HEK293 (cell line): ENCODE measurements at regions not wholly inside any gene's neighbourhood (a gene's known extent, or its start where the extent isn't known, plus 50 kb on each side); places are given as distances from the start of the nearest gene placed in this dataset.
A peak's percentile ranks its signal among the peaks of the same experiment; 100 is the strongest.

Source experiments
- CTCF ChIA-PET: fragments of 350-600 bp; formaldehyde crosslinking; extraction: SDS; loops from one replicate; lab custom pipeline; 2021; ENCODE audit warnings: antibody characterized with exemption; lab: Yijun Ruan, JAX
- POLR2A ChIA-PET: fragments of 300-600 bp; formaldehyde crosslinking; extraction: SDS; loops from one replicate; lab custom pipeline; 2020; ENCODE audit warnings: antibody characterized with exemption, inconsistent platforms; lab: Yijun Ruan, JAX
- H3K27ac ChIP-seq: fragments of 200-500 bp; sonication (Bioruptor generic); 2 replicates; pipeline ENCODE4 v1.5.1; 2014; ENCODE audit warnings: low read depth, low read length, control low read depth, inconsistent platforms; ENCODE audit errors: extremely low read depth
- H3K36me3 ChIP-seq, 2 experiments: fragments of 200-500 bp in 1 of 2; sonication (Bioruptor generic) in 1 of 2; 1 replicate in 1 of 2; 2 replicates in 1 of 2; pipeline ENCODE4 v1.5.1; 2014 to 2017; ENCODE audit warnings: inconsistent platforms in 2 of 2, low read length in 2 of 2; ENCODE audit not compliant: control insufficient read depth in 2 of 2, insufficient read depth in 1 of 2
- H3K4me1 ChIP-seq: fragments of 200-500 bp; sonication (Bioruptor generic); 2 replicates; pipeline ENCODE4 v1.5.1; 2014; ENCODE audit warnings: mild to moderate bottlenecking, low read length, inconsistent platforms; ENCODE audit not compliant: control insufficient read depth, insufficient read depth
- H3K4me3 ChIP-seq: 2 replicates; pipeline ENCODE4 v1.5.1; 2011; ENCODE audit warnings: low read depth, mild to moderate bottlenecking, control low read depth, low read length, moderate library complexity
- H3K9me3 ChIP-seq: fragments of 200-500 bp; sonication (Bioruptor generic); 2 replicates; pipeline ENCODE4 v1.5.1; 2014; ENCODE audit warnings: low read depth, low read length, inconsistent platforms; ENCODE audit not compliant: control insufficient read depth, insufficient read depth
- KLF1 ChIP-seq: fragments of 450-650 bp; formaldehyde crosslinking; IDR thresholded peaks from 2 replicates; pipeline ENCODE4 v1.5.1; 2016; ENCODE audit warnings: missing biosample characterization, missing genetic modification characterization
- SCRT1 ChIP-seq: fragments of 450-650 bp; formaldehyde crosslinking; IDR thresholded peaks from 2 replicates; pipeline ENCODE4 v1.5.1; 2016; ENCODE audit warnings: missing biosample characterization, missing genetic modification characterization, borderline replicate concordance
- SCRT2 ChIP-seq: fragments of 450-650 bp; formaldehyde crosslinking; IDR thresholded peaks from 2 replicates; pipeline ENCODE4 v1.5.1; 2016; ENCODE audit warnings: missing biosample characterization, missing genetic modification characterization
- ZBTB21 ChIP-seq: fragments of 450-650 bp; formaldehyde crosslinking; IDR thresholded peaks from 2 replicates; pipeline ENCODE4 v1.5.1; 2017; ENCODE audit warnings: missing biosample characterization, missing genetic modification characterization
- ZNF112 ChIP-seq: fragments of 450-650 bp; formaldehyde crosslinking; IDR thresholded peaks from 2 replicates; pipeline ENCODE4 v1.5.0; 2017; ENCODE audit warnings: missing biosample characterization, missing genetic modification characterization
- ZNF157 ChIP-seq: fragments of 450-650 bp; formaldehyde crosslinking; IDR thresholded peaks from 2 replicates; pipeline ENCODE4 v1.5.1; 2016; ENCODE audit warnings: missing biosample characterization, missing genetic modification characterization
- ZNF184 ChIP-seq: fragments of 450-650 bp; IDR thresholded peaks from 2 replicates; pipeline ENCODE4 v1.5.1; 2018; ENCODE audit warnings: missing biosample characterization, mild to moderate bottlenecking, missing genetic modification characterization
- ZNF623 ChIP-seq: fragments of 450-650 bp; formaldehyde crosslinking; IDR thresholded peaks from 2 replicates; pipeline ENCODE4 v1.5.1; 2016; ENCODE audit warnings: missing biosample characterization, missing genetic modification characterization
- ZSCAN30 ChIP-seq: fragments of 450-650 bp; IDR thresholded peaks from 2 replicates; pipeline ENCODE4 v1.5.1; 2018; ENCODE audit warnings: missing biosample characterization, mild to moderate bottlenecking, missing genetic modification characterization, moderate library complexity
- ZXDB ChIP-seq: fragments of 450-650 bp; formaldehyde crosslinking; IDR thresholded peaks from 2 replicates; pipeline ENCODE4 v1.5.1; 2016; ENCODE audit warnings: missing biosample characterization, missing genetic modification characterization
- TF ChIP-seq, protein P1 (sequence below): fragments of 450-650 bp; formaldehyde crosslinking; IDR thresholded peaks from 2 replicates; pipeline ENCODE4 v1.5.1; 2017; ENCODE audit warnings: missing biosample characterization, missing genetic modification characterization
- TF ChIP-seq, protein P2 (sequence below): fragments of 450-650 bp; formaldehyde crosslinking; IDR thresholded peaks from 2 replicates; pipeline ENCODE4 v1.5.1; 2016; ENCODE audit warnings: missing biosample characterization, missing genetic modification characterization, borderline replicate concordance
- TF ChIP-seq, protein P3 (sequence below): IDR thresholded peaks from 2 replicates; pipeline ENCODE4 v1.6.1; 2011; ENCODE audit warnings: mild to moderate bottlenecking, low read depth, low read length, borderline replicate concordance
- TF ChIP-seq, protein P4 (sequence below): fragments of 450-650 bp; formaldehyde crosslinking; IDR thresholded peaks from 2 replicates; pipeline ENCODE4 v1.5.1; 2016; ENCODE audit warnings: missing biosample characterization, missing genetic modification characterization, low read depth

DNA sequence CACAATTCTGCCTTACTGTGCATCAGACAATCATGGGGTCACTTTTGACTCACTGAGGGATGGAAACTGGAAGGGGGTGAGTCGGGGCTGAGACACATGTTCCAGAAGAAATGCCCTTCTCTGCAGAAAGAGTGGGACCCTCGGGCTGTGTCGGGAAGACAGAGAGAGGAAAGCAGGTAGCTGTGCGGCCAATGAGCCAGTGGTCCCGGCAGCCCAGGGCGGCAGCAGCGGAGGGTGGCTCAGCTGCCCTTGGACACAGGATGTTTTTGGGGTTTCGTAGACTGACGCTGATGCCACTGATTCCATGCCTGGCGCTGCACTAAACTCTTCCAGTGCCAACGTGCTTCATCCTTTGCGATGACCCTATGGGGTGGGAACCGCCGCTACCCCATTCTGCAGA is 78.4 kb upstream of the PPP1R26 start:
- Histone ChIP-seq H3K9me3 (no peaks in the 10 kb centered on the region), H3K27ac (no peak overlapping the region), H3K4me1 (no peaks in the 10 kb centered on the region), H3K4me3 (no peak overlapping the region), H3K36me3 (no peaks in the 10 kb centered on the region)
- ChIA-PET POLR2A (no interaction called here), CTCF (interaction anchor here (0.6 kb wide), 1 partner anchor 247 kb away, joined by 4 read pairs; no protein-coding TSS in a partner anchor)
- no peak for TF ChIP-seq ZBTB21 (tag by site-specific recombination)

DNA sequence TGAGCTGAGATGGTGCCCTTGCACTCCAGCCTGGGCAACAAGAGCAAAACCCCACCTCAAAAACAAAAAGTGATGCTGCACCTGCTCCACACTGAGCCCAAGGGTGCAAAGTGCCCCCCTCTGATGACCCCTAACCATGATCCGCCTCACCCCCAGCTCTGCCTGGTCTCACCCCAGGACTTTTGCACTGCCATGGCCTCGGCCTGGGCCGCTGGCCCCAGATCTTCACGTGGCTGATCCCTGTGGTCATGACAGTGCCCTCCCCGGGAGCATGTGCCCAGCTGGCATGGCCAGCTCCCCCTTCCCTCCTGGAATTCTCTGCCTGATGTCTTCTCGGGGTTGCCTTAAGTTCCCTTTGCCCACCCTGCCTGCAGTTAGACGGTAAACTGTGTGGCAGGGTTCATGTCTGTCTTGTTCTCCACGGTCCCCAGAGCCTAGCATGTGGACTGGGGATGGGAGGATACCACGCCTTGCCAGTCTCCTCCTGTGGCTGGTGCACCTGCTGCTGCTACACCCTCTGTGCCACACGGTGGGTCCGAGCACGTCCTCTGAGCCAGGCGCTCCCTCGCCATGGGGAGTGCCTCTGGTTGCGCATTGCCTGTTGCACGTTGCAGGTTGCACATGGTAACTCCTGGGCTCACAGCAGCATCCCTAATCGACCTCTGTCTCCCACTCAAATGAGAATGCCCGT is 77.4 kb upstream of the PPP1R26 start:
- POLR2A ChIA-PET: no interaction called here
- no peaks in the 10 kb centered on the region for H3K9me3 ChIP-seq
- no peaks in the 10 kb centered on the region for H3K4me1 ChIP-seq
- H3K4me3 ChIP-seq: no peak overlapping the region
- CTCF ChIA-PET: interaction anchor here (0.7 kb wide), 1 partner anchor 10 kb away, joined by 3 read pairs; no protein-coding TSS in a partner anchor
- H3K36me3 ChIP-seq: no peaks in the 10 kb centered on the region
- TF ChIP-seq ZXDB (tag by site-specific recombination) (no peak), ZSCAN30 (tag by site-specific recombination) (no peak), ZNF623 (peak; percentile 63)
- H3K27ac ChIP-seq: no peak overlapping the region

DNA sequence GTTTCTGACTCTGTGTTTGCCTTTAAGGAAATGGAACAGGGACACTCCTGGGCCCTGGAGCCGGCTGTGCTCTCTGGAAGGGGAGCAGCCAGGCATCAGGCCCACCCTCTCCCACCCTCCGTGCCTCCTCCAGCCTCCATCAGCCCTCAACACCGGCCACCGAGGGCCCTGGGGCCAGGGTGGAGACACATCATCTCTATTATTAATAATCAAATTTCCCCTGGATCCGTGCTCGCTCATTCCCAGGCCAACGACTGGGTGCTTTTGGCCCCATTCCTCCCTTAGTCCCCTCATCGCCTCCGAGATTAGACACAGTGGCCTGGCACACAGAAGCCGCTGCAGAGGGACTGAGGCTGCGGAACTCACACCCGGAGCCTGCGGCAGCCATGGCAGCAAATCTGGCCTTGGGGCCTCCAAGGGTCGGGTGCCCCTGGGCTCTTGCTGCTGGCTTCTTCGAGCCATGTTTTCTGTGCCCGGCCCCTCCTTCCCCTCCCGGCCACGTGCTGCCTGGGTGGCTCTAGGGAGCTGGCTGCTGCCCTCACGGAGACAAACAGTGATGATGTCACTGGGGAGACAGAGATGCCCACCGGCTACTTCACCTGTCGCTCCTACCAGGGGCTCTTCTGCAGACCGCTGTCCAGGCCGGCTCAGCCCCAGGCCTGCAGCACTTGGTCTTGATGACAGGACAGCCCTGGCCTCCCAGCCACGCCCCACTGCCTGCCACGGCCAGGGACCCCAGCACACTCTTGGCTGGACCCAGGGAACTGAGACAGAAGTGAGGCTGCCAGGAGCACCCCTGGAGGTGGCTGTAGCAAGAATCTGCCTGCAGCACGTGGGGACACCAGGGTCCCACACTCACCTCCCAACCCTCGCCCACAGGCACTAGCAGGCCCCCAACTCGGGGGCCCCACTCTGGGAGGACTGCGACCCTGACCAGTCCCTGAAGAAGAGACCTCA is 76.6 kb upstream of the PPP1R26 start:
- POLR2A ChIA-PET: no interaction called here
- CTCF ChIA-PET: interaction anchor here (0.7 to 2.2 kb wide), 4 partner anchors 9 to 317 kb away, joined by 3 to 12 read pairs (median 6); no protein-coding TSS in a partner anchor
- TF ChIP-seq ZNF184 (no peak), SCRT2 (tag by site-specific recombination) (peak; percentile 84)
- TF ChIP-seq, all 188 proteins: peak for 1
- no peaks in the 10 kb centered on the region for H3K4me1 ChIP-seq
- H3K36me3 ChIP-seq: no peaks in the 10 kb centered on the region
- no peak overlapping the region for H3K4me3 ChIP-seq
- no peak overlapping the region for H3K27ac ChIP-seq
- no peaks in the 10 kb centered on the region for H3K9me3 ChIP-seq

DNA sequence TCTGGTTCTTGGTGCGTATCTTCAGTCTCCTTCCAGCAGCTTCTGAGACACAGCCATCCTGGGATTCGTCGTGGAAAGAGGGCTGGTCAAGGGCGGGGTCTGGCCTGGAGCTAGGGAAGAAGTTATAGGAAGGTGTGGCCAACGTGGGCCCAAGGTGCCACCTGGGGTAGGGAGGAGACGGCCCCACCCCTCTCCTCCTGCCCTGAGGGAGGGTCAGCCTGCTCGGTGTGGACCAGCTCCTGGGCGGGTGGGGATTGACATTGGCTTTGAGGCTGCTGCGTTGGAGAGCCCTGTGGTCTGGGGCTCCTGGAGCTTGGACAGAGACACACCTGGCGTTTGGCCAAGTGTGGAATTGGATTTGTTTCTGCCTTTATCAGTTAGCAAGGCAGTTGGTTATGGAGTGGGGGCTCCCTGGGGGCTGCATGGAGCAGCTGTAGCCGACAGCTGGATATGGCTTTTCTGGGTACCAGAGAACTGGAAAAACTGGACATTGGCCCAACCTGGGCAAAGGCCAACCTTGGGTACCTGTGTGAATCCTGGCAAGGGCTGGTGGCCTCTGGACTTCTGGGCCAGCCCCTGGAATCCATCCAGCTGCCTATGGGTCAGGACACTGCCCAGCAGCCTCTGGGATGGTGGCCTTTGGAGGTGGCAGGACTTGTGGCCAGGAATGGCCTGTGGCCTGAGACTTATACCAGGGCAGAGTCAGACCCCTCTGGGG is 75.7 kb upstream of the PPP1R26 start:
- Histone ChIP-seq H3K27ac (no peak overlapping the region), H3K4me1 (no peaks in the 10 kb centered on the region), H3K4me3 (no peak overlapping the region), H3K9me3 (no peaks in the 10 kb centered on the region), H3K36me3 (no peaks in the 10 kb centered on the region)
- ChIA-PET CTCF (interaction anchor here (0.5 to 2.2 kb wide), 5 partner anchors 9 to 1233 kb away, joined by 3 to 12 read pairs (median 5); no protein-coding TSS in a partner anchor), POLR2A (no interaction called here)
- TF ChIP-seq, protein P1, sequence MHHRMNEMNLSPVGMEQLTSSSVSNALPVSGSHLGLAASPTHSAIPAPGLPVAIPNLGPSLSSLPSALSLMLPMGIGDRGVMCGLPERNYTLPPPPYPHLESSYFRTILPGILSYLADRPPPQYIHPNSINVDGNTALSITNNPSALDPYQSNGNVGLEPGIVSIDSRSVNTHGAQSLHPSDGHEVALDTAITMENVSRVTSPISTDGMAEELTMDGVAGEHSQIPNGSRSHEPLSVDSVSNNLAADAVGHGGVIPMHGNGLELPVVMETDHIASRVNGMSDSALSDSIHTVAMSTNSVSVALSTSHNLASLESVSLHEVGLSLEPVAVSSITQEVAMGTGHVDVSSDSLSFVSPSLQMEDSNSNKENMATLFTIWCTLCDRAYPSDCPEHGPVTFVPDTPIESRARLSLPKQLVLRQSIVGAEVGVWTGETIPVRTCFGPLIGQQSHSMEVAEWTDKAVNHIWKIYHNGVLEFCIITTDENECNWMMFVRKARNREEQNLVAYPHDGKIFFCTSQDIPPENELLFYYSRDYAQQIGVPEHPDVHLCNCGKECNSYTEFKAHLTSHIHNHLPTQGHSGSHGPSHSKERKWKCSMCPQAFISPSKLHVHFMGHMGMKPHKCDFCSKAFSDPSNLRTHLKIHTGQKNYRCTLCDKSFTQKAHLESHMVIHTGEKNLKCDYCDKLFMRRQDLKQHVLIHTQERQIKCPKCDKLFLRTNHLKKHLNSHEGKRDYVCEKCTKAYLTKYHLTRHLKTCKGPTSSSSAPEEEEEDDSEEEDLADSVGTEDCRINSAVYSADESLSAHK: no peak
- TF ChIP-seq, protein P2, sequence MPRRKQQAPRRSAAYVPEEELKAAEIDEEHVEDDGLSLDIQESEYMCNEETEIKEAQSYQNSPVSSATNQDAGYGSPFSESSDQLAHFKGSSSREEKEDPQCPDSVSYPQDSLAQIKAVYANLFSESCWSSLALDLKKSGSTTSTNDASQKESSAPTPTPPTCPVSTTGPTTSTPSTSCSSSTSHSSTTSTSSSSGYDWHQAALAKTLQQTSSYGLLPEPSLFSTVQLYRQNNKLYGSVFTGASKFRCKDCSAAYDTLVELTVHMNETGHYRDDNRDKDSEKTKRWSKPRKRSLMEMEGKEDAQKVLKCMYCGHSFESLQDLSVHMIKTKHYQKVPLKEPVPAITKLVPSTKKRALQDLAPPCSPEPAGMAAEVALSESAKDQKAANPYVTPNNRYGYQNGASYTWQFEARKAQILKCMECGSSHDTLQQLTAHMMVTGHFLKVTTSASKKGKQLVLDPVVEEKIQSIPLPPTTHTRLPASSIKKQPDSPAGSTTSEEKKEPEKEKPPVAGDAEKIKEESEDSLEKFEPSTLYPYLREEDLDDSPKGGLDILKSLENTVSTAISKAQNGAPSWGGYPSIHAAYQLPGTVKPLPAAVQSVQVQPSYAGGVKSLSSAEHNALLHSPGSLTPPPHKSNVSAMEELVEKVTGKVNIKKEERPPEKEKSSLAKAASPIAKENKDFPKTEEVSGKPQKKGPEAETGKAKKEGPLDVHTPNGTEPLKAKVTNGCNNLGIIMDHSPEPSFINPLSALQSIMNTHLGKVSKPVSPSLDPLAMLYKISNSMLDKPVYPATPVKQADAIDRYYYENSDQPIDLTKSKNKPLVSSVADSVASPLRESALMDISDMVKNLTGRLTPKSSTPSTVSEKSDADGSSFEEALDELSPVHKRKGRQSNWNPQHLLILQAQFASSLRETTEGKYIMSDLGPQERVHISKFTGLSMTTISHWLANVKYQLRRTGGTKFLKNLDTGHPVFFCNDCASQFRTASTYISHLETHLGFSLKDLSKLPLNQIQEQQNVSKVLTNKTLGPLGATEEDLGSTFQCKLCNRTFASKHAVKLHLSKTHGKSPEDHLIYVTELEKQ: no peak
- TF ChIP-seq ZNF157 (tag by site-specific recombination) (no peak), ZNF112 (tag by site-specific recombination) (no peak), KLF1 (tag by site-specific recombination) (peak; percentile 99), SCRT1 (tag by site-specific recombination) (no peak)
- TF ChIP-seq, protein P3, sequence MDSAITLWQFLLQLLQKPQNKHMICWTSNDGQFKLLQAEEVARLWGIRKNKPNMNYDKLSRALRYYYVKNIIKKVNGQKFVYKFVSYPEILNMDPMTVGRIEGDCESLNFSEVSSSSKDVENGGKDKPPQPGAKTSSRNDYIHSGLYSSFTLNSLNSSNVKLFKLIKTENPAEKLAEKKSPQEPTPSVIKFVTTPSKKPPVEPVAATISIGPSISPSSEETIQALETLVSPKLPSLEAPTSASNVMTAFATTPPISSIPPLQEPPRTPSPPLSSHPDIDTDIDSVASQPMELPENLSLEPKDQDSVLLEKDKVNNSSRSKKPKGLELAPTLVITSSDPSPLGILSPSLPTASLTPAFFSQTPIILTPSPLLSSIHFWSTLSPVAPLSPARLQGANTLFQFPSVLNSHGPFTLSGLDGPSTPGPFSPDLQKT: no peak
- TF ChIP-seq, protein P4, sequence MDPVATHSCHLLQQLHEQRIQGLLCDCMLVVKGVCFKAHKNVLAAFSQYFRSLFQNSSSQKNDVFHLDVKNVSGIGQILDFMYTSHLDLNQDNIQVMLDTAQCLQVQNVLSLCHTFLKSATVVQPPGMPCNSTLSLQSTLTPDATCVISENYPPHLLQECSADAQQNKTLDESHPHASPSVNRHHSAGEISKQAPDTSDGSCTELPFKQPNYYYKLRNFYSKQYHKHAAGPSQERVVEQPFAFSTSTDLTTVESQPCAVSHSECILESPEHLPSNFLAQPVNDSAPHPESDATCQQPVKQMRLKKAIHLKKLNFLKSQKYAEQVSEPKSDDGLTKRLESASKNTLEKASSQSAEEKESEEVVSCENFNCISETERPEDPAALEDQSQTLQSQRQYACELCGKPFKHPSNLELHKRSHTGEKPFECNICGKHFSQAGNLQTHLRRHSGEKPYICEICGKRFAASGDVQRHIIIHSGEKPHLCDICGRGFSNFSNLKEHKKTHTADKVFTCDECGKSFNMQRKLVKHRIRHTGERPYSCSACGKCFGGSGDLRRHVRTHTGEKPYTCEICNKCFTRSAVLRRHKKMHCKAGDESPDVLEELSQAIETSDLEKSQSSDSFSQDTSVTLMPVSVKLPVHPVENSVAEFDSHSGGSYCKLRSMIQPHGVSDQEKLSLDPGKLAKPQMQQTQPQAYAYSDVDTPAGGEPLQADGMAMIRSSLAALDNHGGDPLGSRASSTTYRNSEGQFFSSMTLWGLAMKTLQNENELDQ (tag by site-specific recombination): no peak
